NCI-H1105 treated with DMSO at 0.1 percent for 48 hours (cell line): ENCODE measurements at regions not wholly inside any gene's neighbourhood (a gene's known extent, or its start where the extent isn't known, plus 50 kb on each side); places are given as distances from the start of the nearest gene placed in this dataset.
"Not testable (repeated sequence)": the region's sequence is repeated elsewhere in the genome, so short reads cannot be mapped to it uniquely, and the experiment has no call there.

ENCODE experiments used
- DNase-seq: peaks from one replicate; lab custom pipeline; 2025; lab: John Stamatoyannopoulos, UW

DNA sequence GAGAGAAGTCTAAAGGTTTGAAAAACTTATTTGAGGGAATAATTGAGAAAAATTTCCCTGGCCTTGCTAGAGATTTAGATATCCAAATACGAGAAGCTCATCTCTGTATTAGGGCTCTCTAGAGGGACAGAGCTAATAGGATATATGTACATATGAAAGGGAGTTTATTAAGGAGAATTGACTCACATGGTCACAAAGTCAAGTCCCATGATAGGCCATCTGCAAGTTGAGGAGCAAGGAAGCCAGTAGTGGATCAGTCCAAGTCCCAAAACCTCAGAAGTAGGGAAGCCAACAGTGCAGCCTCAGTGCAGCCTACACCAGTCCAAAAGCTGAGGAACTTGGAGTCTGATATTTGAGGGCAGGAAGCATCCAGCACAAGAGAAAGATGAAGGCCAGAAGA lies 126.7 kb downstream of the PJA2 start:
- DNase-seq = not testable (repeated sequence)

- DNase-seq = peak; percentile 68
These were observed 128.6 kb downstream of the PJA2 start for GRCh38 chr5:109281136-109281690.

DNA sequence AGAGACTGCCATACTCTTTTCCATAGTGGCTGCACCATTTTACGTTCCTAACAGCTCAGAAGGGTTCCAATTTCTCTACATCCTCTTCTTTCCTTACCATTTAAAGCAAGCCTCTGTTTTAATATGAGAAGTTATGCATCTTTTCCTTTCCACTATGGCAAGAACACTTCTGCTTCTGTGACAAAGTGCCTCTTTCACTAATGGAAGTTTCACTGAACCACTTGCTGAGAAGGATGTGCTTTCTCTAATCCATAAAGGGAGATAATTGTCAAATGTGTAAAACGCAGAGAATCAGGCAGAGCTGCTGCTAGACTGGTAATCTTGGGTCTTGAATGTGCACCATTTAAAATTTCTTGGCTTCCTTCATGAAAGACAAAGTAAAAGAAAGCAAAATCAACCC lies 131.6 kb downstream of the PJA2 start:
- no peak for DNase-seq

- DNase-seq = no peak
These were observed 133.9 kb downstream of the PJA2 start for GRCh38 chr5:109275919-109276318.

DNA sequence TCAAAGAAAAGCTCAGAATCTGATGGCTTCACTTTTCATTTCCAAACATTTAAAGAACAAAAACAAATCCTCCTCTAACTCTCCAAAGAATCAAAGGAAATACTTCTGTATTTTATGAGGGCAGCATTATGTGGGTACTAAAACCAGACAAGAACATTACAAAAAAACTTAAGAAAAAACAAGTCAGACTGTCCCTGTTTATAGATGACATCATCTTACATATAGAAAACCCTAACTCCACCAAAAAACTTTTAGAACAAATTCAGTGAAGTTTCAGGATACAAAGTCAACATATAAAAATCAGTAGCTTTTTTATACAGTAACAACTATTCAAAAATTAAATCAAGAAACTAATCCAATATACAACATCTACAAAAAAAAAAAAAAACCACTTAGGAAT lies 136.2 kb downstream of the PJA2 start:
- no peak for DNase-seq

- no peak for DNase-seq
These were observed 142.5 kb downstream of the PJA2 start for GRCh38 chr5:109267283-109267682.

- no peak for DNase-seq
These were observed 151.0 kb downstream of the PJA2 start for GRCh38 chr5:109258755-109259154.

GRCh38 chr5:109256486-109256885 lies 153.3 kb downstream of the PJA2 start:
- no peak for DNase-seq

DNA sequence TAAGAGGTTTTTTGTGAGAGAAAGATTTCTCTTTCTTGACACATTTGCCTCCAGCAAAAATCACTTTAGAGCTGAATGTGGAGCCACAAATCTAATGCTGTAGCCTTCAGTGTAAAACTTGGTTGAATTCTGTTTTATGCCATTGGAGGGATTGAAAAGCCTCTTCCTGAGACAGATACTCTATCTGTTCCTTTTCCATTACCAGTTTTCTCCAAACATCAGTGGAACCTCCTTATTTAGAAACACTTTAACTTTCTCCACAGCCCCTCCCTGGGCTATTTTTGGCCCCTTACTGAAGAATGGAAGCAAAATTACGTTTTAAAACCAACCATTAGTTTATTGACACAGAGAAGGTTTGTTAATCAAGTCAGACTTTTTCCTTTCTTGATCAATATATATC lies 155.3 kb downstream of the PJA2 start:
- no peak for DNase-seq

- DNase-seq = no peak
These were observed 156.5 kb downstream of the PJA2 start for GRCh38 chr5:109253262-109253661.

DNA sequence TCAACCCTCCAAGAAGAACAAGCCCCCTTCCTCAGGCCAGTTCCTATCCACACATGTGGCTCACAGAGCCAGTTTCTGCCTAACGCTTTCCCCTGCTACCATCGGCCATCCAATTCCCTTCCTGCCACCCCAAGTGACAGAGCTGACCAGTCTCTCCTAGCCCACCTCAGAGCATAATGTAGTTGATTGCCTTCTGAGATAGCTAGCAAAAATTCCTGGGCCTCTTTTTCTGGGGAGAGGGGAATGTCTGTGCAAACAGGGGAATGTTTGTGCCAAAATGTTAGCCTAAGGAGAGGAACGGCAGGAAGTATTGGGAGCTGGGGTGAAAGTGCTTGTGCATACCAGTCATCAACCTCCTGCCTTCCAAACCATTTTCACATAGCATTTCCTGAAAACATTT lies 157.0 kb downstream of the PJA2 start:
- DNase-seq = no peak

GRCh38 chr5:109250533-109251329 lies 159.0 kb downstream of the PJA2 start:
- no peak for DNase-seq

DNA sequence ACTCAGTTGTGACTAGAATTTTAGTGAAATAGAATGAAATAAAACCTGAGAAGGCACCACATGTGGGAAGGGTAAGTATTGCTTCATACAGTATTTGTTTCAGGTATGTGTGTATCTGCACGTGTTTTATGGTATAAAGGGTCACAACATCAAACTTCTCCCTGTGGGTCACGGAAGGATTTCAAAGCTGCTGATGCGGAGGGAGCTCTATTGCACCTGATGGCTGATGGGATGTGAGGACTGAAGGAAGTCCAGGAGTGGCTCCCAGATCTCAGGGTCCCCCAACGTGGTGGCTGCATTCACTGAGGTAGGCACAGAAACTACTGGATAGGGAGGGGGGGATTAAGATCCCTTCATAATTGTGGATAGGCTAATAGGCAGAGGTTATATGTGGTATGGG lies 159.7 kb downstream of the PJA2 start:
- no peak for DNase-seq

GRCh38 chr5:109249126-109249525 lies 160.6 kb downstream of the PJA2 start:
- no peak for DNase-seq

DNA sequence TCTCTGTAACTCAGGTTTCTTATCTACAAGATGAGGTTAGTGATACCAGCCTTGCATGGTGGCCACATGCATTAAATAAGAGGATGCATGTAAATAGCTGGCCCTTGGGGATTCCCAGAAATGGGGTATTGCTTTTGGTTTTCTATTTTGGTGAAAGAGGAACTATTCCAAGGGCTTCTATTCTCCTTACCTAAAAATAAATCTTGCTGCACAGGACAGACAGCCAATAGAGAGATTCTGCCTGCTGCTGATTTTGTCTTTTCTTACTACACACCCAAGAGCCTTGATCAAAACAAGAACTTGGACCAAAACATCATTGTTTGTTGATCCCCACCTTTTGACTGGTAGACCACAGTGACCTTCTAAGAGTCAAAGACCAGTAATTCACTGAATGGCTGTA lies 161.8 kb downstream of the PJA2 start:
- DNase-seq = no peak

DNA sequence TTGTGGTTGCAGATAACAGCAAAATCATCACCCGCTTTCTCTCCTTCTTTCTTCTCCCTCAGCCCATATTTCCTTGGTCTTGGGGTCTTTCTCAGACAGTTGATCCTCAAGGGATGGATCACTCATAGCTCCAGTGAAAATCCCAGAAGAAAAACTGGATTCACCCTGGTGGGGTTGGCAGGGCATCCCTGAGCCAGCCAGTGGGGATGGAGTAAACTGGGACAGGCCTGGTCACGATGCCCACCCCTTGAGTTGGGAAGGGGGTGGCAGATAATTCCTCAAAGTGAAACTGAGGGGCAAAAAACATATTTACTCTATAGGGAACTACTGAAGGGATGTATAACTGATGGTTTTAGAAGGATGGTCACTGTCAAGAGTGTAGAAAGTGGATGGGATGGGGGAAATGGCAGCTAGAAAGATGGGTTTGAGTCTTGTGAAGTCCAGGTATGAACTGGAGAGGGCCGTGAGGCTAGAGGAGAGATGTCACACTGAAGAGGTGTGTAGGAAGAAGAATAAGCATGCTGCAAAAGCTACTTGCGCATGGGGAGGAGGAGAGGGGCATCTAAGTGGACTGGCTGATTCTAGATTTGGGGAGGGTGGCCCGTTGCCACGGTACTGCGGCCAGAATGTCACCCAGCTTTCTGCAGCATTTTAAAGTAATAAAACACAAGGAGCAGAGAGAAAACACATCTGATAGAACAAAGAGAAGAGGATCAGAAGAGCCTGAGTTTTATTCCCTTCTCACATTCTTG lies 162.8 kb downstream of the PJA2 start:
- no peak for DNase-seq
